Activated CD8-positive, alpha-beta T cell treated with anti-CD3 and anti-CD28 coated beads for 36 hours (primary cell): ENCODE measurements at regions not wholly inside any gene's neighbourhood (a gene's known extent, or its start where the extent isn't known, plus 50 kb on each side); places are given as distances from the start of the nearest gene placed in this dataset.

Source experiments
- ATAC-seq: fragments of 200-7000 bp; cut with Tn5 transposase; one replicate; pipeline ENCODE4 v1.10.0; 2021; ENCODE audit warnings: mild to moderate bottlenecking, moderate library complexity
- CTCF ChIA-PET: fragments of 350-600 bp; sonication (Branson Sonifier 250); formaldehyde crosslinking; loops from one replicate; lab custom pipeline; 2021; ENCODE audit warnings: antibody characterized with exemption; lab: Charles Lee
- POLR2A ChIA-PET: fragments of 350-600 bp; sonication (Branson Sonifier 250); formaldehyde crosslinking; loops from one replicate; lab custom pipeline; 2021; ENCODE audit warnings: antibody characterized with exemption; lab: Charles Lee
- DNase-seq: peaks from one replicate; pipeline ENCODE4 v3.0.0-alpha.2; 2020
- H3K27ac Mint-ChIP-seq: one replicate; pipeline ENCODE4 v1.8.0; 2021; ENCODE audit warnings: mild to moderate bottlenecking, mixed read lengths
- H3K27me3 Mint-ChIP-seq: one replicate; pipeline ENCODE4 v1.8.0; 2021; ENCODE audit warnings: mixed read lengths
- H3K36me3 Mint-ChIP-seq: one replicate; pipeline ENCODE4 v1.8.0; 2021; ENCODE audit warnings: low read depth, mixed read lengths
- H3K4me1 Mint-ChIP-seq: one replicate; pipeline ENCODE4 v1.8.0; 2021; ENCODE audit warnings: low read depth, mixed read lengths
- H3K4me3 Mint-ChIP-seq: one replicate; pipeline ENCODE4 v1.8.0; 2021; ENCODE audit warnings: mild to moderate bottlenecking, moderate library complexity, mixed read lengths
- H3K9me3 Mint-ChIP-seq: one replicate; pipeline ENCODE4 v1.8.0; 2021; ENCODE audit warnings: mixed read lengths
- intact Hi-C: fragments of 100-400 bp; cut with micrococcal nuclease; formaldehyde crosslinking; loops from one replicate; pipeline ENCODE4 v1.10.0; 2022
- TF ChIP-seq, protein P1 (sequence below): fragments of 200-600 bp; IDR thresholded peaks from one replicate; pipeline ENCODE4 v1.8.0; 2022; ENCODE audit warnings: antibody characterized with exemption, mild to moderate bottlenecking

DNA sequence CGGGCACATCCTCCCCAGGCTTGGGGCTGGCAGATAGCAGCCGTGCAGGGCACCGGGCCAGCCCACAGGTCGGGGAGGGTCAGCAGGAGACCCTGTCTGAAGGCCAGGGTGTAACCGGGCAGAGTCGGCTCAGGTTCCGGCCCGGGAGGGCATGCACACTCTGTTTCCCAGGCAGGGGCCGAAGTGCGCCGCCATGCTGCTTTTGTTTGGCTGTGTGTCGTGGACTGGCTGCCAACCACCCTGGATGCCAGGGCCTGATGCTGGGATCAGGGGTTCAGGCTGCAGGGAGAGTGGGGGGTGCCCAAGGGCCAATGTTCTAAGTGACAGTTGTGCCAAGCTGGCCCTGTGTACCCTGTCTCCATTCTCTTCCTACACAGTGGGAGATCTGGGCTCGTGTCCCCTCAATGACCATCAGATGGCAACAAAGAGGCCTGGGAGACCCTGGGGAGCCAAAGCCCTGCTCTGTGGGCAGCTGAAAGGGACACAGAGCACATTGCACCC lies 120.9 kb upstream of the B3GAT1 start:
- Mint-ChIP-seq H3K27me3 (peaks cover 13% of the 10 kb centered on the region), H3K4me3 (no peak overlapping the region), H3K36me3 (no peaks in the 10 kb centered on the region), H3K9me3 (no peaks in the 10 kb centered on the region), H3K4me1 (no peaks in the 10 kb centered on the region), H3K27ac (no peak overlapping the region)
- DNase-seq = no peak
- TF ChIP-seq, protein P1, sequence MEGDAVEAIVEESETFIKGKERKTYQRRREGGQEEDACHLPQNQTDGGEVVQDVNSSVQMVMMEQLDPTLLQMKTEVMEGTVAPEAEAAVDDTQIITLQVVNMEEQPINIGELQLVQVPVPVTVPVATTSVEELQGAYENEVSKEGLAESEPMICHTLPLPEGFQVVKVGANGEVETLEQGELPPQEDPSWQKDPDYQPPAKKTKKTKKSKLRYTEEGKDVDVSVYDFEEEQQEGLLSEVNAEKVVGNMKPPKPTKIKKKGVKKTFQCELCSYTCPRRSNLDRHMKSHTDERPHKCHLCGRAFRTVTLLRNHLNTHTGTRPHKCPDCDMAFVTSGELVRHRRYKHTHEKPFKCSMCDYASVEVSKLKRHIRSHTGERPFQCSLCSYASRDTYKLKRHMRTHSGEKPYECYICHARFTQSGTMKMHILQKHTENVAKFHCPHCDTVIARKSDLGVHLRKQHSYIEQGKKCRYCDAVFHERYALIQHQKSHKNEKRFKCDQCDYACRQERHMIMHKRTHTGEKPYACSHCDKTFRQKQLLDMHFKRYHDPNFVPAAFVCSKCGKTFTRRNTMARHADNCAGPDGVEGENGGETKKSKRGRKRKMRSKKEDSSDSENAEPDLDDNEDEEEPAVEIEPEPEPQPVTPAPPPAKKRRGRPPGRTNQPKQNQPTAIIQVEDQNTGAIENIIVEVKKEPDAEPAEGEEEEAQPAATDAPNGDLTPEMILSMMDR = no peak
- POLR2A ChIA-PET = no interaction called here
- no peak for ATAC-seq
- intact Hi-C loops = no loop called here
- CTCF ChIA-PET = no interaction called here

DNA sequence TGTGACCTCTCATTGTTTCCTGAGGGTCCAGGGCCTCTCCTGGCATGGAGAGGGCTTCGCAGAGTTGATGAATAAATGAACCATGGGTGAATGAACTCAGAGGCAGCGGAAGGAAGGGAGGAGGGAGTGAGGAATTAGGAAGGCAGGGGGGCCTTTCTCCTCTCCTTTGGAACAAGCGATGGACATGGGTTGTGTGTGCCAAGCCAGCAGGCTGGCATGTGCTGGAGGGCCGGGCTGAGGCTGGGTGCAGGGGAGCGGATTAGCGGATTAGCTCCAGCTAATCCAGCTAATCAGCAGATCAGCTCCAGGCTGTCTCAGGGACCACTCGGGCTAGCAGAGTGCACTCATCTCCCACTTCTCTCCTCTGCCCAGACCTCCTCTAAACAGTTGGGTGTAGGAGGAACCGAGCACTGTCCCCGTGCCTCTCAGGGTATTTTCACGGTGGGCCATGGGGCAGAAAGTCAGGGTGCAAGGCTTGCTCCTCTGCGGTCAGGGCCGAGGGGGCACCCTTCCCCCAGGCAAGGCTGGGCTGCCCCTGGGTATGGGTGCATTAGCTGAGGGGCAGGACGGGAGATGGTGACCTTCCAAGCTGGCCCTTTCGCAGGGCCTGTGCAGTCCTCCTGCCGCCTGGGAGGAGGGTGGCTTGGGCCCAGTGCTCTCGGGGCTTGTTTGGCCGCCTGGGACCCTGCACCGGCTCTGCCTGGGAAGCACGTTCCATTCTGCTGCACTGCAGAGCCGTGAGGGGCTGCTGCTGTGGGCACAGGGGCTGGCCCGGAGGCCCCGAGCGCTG lies 120.3 kb upstream of the B3GAT1 start:
- intact Hi-C loops = no loop called here
- Mint-ChIP-seq H3K36me3 (no peaks in the 10 kb centered on the region), H3K9me3 (no peaks in the 10 kb centered on the region), H3K27ac (no peak overlapping the region), H3K27me3 (peaks cover 9% of the 10 kb centered on the region), H3K4me3 (no peak overlapping the region), H3K4me1 (no peaks in the 10 kb centered on the region)
- TF ChIP-seq, protein P1 = no peak
- no peak for DNase-seq
- ChIA-PET CTCF (no interaction called here), POLR2A (no interaction called here)
- no peak for ATAC-seq

DNA sequence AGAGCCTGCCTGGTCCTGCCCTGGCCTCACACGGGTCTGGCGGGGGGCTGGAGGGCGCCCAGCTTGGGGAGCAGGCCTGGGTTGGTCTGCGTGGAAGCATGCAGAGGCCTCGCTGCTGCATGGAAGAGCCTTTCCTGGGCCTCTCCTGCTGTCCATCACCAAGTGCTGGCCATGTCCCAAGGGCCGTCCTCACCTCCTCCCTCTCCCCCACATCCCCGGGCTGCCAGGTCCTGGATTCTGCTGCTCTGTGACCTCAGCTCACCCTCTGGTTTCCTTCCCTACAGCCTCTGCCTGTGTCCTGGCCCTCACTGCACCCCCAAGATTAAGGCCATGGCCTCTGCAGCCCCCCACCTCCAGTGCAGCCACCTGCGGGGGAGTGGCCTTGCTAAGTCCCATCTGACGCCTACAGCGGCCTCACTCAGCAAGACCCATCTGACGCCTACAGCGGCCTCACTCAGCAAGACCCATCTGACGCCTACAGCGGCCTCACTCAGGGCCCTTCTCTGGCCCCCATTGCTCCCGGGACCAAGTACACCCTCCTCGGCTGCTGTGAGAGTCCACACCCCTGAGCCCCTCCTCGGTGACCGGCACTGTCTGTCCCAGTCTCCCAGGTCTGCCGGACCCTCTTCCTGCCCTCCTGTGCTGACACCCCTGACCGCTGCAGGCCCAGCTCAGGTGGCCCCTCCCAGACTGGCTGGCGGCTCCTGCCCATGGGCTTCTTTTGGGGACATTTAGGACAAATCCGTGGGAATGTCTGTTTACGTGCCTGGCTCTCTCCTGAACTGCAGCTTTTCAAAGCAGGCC lies 119.5 kb upstream of the B3GAT1 start:
- Mint-ChIP-seq H3K9me3 (no peaks in the 10 kb centered on the region), H3K36me3 (no peaks in the 10 kb centered on the region), H3K27ac (no peak overlapping the region), H3K27me3 (peaks cover 8% of the 10 kb centered on the region), H3K4me3 (no peak overlapping the region), H3K4me1 (no peaks in the 10 kb centered on the region)
- no peak for DNase-seq
- ChIA-PET CTCF (no interaction called here), POLR2A (no interaction called here)
- no peak for ATAC-seq
- TF ChIP-seq, protein P1 = no peak
- intact Hi-C loops = no loop called here

DNA sequence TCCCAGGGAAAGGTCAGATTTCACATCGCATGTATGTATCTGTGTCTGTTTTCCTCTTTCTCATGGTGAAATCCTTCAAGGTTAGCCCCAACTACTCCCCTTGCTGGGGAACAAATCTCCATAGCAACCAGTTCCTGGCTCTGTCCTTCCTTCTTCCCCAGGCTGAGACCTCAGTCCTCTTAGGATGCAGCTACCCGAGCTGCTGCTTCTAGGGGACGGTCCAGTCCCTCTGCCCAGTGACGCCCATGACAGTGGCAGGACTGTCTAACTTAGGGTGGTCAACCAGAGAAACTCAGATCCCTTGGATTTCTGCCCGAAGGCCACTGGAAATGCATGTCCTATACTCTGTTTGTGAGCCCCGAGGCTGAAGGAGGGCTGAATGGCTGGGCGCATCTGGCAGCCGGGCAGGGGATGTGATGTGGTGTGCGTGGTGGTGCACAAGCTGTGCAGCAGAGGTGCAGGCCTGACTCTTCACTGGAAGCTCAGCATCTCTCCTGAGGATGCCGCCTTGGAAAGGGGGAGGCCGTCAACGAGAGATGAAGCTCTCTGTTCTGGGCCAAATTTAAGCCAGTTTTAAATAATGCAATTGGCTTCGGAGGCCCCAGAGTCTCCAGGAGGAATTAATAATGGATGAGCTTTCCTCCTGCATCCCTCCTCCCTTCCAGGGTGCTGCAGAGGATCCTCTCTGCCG lies 118.7 kb upstream of the B3GAT1 start:
- POLR2A ChIA-PET = no interaction called here
- intact Hi-C loops = no loop called here
- Mint-ChIP-seq H3K27ac (no peak overlapping the region), H3K36me3 (no peaks in the 10 kb centered on the region), H3K4me3 (no peak overlapping the region), H3K4me1 (no peaks in the 10 kb centered on the region), H3K9me3 (no peaks in the 10 kb centered on the region), H3K27me3 (peaks cover 4% of the 10 kb centered on the region)
- TF ChIP-seq, protein P1 = no peak
- ATAC-seq (no peak), DNase-seq (no peak)
- CTCF ChIA-PET = no interaction called here
